ENCODE measurements at regions not wholly inside any gene's neighbourhood (a gene's known extent, or its start where the extent isn't known, plus 50 kb on each side); places are given as distances from the start of the nearest gene placed in this dataset.

DNA sequence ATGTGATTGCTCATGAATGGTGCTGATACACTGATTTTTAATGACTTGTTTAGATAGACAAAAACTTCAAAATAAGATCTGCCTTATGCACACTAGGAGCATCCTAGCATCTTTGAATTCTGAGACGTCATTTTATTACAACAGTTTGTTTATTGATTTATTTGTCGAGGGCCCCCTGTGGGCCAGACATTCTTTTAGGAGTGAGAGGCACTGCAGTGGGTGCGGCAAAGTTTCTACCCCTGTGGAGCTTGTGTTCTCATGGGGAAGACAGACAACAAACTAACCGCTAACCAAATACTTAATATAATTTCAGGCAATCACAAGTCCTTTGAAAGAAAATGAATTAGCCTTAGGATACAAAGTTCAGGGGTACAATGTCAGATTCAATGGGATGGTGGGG lies 363.1 kb downstream of the RPS24 start:
- no peak overlapping the region for H3K27ac ChIP-seq
- no peak for DNase-seq (ENCODE audit: low read depth, low spot score)

DNA sequence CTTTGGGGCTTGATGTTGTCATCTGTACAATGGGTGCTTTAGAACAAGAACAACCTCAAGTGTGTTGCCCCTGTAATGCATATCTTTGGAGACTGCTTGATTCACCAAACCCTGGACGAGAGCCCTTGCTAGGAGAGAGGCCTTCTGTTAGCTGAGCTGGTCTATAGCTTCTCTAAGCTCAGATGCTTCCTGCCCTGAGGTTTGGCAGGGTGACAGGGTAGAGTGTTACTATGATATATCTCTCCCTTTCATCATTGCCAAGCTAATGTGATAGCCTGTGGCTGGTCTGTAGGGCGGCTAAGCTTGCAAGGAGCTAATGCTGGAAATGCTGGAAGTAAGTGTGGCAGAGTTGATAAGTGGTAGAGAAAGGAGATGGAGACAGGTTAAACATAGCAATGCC lies 364.1 kb downstream of the RPS24 start:
- DNase-seq (ENCODE audit: low read depth, low spot score): no peak
- no peak overlapping the region for H3K27ac ChIP-seq

DNA sequence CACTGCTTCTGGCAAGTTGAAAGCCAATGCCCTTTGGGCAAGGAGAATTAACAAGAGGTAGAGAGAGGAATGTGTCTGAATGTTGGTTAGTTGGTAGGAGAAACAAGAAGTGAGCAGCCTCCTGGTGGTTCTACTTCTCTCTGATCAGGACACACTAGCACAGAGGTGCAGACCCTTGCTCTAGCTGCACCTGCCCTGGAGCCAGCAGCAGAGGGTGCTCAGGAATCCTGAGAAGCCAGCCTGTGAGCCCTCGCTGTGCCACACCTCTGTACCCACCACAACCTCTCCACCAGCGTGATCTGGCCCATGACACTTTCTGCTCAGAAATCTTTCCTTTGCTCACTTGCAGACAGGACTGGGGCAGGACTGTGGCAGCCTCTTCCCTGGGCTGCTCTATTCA lies 364.7 kb downstream of the RPS24 start:
- H3K27ac ChIP-seq: no peak overlapping the region
- no peak for DNase-seq (ENCODE audit: low read depth, low spot score)

DNA sequence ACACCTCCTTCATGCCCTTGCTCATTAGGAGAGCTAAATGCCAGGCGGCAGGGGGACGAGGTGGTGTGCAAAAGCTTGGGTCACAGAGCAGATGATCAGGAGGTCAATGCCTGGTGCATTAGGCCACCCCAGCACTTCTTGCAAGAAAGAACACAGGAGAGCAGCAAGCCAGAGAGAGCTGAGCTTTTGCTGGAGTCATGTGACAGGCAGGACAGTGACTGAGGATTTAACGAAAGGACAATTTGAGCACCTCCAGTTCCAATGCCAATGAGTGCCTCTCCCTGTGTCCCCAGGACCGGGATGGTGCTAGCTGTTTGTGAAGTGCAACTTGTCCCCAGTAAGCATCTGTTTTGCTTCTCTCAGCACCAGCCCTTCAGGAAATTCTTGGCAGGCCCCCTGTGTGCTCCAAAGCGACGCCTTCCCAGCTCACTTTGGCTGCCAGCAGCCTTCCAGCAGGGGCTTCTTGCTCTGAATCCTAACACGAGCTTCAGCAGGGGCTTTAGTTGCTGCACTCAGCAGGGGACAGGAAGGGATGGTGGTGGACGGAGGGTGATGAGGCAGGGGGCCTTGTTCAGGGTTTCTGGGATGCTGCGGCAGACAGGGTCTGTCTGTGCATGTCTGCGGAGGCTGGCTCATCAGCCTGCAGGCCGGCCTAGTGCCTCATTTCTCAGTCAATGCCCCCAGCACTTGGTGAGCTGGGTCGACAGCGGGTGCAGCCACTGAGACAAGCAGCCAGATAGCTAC lies 368.1 kb downstream of the RPS24 start:
- no peak for DNase-seq (ENCODE audit: low read depth, low spot score)

DNA sequence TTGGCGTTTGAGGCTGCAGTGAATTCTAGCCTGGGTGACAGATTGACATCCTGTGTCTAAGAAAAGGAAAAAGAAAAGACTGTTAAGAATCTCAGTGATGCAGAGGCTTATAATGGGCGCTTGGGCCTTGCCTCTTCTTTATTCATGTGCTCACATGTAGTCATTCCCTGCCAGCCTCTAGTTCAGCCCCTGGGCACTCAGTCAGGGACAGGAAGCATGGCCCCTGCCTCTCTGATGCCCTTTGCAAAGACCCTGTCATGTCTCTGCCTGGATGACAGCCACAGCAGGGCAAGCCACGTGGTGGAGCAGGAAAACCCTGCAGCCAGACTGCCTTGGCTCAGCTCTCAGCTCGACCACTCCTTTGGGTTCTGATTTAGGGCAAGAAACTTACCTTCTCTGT lies 368.9 kb downstream of the RPS24 start:
- no peak overlapping the region for H3K27ac ChIP-seq
- no peak for DNase-seq (ENCODE audit: low read depth, low spot score)

More for the DNA sequence above, 368.1 kb downstream of the RPS24 start:
- no peak overlapping the region for H3K27ac ChIP-seq

DNA sequence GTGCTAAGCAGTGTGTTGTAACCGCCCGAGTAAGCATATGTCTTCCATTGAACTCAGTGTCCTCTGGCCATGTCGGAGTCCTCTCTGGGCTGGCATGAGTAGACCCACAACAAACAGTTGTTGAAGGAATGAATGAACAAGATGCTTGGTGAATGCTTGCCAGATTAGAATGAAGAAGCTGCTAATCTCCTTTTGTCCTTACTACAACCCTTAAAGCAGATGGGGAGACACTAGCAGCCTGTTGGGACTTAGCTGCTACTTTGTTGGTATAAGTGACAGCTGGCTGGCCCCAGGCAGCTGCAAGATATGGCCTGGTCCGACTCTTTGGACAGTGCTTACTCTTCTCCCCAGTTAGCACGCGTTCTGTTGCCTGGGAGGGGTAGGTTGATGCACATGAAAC lies 370.1 kb downstream of the RPS24 start:
- no peak for DNase-seq (ENCODE audit: low read depth, low spot score)

DNA sequence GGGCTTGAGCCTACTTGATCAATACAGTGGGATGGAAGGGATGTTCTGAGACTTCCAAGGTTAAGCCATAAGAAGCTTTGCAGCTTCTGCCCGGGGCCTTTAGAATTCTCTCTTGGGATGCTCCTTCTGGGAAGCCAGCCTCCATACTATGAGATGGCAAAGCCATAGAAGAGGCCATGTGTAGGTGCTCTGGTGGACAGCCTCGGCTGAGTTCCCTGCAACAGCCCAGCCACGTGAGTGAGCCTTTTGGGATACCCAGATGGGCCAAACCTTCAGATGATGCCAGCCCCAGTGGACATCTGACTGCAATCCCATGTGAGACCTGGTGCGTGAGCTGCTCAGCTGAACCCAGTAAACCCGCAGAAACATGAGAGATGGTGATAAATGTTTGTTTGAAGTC lies 370.6 kb downstream of the RPS24 start:
- no peak for DNase-seq (ENCODE audit: low read depth, low spot score)
- H3K27ac ChIP-seq: no peak overlapping the region

More for the DNA sequence above, 370.1 kb downstream of the RPS24 start:
- H3K27ac ChIP-seq: no peak overlapping the region

DNA sequence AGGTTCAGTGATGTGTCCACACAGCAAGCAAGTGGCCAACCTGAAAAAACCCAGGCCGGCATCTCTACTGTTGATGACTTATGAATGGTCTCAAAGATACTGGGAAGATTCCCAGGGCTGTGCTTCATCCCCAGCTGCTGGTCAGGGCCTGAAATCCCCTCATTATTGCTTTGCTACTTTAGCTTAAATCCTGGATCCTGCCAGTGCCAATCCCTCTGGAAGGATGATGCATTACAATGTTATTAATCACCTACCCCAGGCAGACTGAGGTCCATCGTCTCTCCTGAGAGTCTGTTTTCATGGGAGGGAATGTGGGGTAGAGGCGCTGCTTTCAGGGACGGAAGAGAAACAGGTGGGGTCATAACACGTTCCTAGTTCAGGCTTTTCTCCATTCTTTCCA lies 371.6 kb downstream of the RPS24 start:
- no peak for DNase-seq (ENCODE audit: low read depth, low spot score)
- H3K27ac ChIP-seq: no peak overlapping the region

DNA sequence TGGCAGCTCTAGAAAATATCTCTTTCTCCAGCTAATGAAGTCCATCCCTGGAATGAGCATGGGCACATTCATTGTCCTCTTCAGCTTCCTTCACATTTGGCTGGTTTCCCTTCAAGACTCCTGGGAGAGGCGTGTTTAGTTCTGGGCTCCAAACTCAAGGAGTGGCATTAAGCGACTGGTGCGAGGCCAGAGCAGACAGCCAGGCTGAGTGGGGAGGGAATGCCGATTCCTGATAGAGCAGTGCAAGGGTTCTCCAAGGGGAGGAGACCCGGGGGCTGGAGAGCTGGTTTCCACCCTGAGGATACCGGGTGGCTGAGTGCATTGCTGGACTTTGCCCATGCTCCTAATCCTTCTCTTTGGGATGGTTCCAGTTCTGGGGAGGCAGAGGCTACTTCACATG lies 372.1 kb downstream of the RPS24 start:
- DNase-seq (ENCODE audit: low read depth, low spot score): no peak
- no peak overlapping the region for H3K27ac ChIP-seq

DNA sequence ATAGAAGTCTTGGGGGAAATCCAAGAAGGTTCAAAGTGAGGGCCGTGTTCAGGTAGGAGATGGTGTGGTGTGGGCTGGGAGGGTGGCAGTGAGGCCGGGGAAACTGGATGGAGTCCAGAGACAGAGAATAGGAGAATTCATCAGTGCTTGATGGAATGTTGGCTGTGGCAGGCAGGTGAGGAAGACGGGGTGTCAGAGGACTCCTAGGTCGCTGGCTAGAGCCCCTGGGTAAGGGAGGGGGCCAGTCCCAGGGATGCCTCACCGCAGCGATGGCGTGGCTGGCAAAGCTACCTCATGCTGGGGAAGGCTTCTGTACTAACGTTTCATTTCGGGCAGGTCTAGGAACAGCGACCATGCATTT lies 373.0 kb downstream of the RPS24 start:
- DNase-seq (ENCODE audit: low read depth, low spot score): no peak

DNA sequence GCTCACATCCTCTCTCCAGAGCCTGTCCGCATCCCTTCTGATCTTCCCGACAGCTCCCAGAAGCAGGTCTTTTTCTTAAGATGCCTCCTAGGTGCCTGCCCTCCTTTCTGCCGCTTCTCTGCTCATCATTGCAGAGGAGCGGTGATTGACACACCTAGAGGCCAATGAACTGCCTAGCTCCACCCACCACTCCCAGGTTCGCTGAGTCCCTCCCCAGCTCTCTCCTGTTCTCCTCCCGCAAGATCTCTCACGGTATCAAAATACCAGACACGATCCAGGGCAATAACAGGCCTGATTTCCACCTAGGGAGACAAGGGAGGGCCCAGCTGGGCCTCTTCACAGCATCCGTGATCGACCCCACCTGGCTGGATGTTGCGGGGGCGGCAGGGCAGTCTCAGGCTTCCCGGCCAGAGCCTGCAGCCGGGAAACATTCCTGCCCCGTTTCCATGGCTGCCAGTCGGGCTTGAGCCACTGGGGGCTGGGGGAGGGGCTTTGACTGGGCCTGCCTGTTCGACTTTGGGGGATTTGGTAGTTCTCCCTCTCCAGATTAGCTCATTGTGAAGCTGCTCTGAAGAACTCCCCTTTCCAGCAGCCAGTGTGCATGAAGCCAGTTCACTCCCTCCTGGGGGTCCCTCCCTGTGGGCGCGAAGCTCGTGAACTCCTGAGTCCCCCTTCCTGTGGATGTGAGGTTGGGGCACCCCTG lies 373.5 kb downstream of the RPS24 start:
- peak; percentile 86 for DNase-seq (ENCODE audit: low read depth, low spot score)

More for the DNA sequence above, 373.0 kb downstream of the RPS24 start:
- H3K27ac ChIP-seq: no peak overlapping the region

DNA sequence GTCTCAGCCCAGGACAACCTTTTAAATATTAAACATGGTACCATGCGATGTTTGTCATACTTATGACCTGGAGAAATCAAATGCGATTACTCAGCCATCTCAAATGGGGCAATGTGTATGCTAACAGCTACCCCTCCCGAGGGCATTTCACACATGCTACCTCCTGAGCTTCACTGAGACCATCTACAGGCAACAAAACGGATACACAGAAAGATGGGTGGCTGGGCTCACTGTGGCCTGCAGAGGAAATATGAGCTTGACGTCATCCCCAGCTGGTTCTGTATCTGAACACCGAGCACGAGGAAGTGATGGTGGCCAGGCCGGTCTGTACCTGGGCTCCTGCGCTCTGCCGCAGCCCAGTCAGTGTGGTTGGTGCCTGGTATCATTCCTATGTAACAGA lies 374.3 kb downstream of the RPS24 start:
- no peak for DNase-seq (ENCODE audit: low read depth, low spot score)
- H3K27ac ChIP-seq: no peak overlapping the region

More for the DNA sequence above, 373.5 kb downstream of the RPS24 start:
- H3K27ac ChIP-seq: no peak overlapping the region

DNA sequence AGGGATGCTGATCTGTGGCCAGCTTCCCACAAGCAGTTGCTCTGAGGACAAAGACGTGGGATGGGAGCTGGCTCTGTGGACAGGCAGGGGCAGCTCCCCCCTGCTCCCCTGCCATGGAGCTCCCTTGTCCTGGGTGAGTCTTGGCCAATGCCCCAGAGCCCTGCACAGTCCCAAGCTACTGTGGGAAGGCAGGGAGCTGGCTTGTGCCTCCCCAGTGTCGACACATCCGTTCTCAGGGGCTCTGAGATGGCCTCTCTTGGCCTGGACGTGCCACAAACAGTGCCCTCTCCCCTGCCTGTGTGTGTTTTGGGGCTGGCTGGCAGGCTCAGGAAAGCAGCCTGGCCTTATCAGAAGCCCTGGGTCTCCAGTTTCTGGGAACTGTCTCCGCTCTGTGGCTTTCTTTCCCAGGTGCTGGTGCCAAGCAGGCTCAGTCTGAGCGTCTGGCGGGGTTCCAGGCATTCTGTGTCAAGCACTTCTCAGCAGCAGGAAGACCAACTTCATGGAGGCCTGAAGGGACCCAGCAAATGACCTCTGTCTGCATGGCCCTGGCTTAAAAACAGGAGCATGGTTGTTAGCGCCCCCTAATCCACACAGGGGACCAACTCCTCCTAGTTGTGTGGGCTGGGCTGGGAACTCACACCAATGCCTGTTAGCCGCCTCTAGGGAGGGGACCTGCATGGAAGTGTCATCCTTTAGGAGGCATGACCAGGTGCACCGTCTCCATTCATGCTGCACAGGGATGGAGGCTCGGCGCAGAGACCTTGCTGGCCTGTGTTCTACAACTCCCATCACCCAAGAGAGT lies 375.2 kb downstream of the RPS24 start:
- DNase-seq (ENCODE audit: low read depth, low spot score): no peak
- H3K27ac ChIP-seq: no peak overlapping the region

DNA sequence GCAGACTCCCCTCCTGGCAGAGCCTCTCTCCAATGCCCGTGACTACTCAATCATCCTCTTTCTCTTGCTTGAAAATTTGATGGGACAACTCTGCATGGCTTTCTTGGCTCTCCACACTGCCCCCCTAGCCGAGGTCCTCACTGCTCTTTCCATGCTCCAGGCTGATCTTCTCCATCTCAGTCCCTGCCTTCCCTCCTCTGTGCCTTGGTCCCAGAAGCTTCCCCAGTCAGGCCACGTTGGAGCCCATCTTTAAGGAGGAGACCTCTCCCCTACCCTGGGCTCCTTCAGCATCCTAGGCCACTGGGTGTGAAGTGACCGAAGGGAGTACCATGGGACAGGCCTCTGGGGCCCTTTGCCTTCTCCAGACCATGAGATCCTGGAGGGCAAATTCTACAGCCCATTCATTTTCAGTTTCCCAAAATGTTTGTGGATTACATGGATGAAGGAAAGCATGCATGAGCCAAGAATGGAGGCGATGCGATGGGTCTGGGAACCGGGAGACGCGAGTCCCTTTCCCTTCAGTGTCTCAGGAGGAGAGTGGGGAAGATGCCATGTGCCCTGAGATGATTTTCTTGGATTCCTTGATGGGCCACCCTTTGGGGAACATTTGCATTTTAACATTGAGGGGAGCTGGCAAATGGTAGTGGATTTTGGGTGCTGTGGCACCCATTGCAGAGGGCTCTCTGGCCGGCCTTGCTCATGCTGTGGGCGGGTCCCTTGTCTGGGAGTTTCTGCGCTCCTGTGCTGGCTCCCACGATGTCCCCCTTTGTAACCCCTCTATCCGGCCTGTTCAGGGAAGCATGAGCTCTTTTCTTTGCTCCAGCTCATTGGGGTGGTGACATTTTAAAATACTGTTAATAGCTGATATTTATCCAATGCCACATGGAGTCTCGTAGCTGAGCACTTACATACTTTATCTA lies 376.6 kb downstream of the RPS24 start:
- H3K27ac ChIP-seq: no peak overlapping the region
- no peak for DNase-seq (ENCODE audit: low read depth, low spot score)

DNA sequence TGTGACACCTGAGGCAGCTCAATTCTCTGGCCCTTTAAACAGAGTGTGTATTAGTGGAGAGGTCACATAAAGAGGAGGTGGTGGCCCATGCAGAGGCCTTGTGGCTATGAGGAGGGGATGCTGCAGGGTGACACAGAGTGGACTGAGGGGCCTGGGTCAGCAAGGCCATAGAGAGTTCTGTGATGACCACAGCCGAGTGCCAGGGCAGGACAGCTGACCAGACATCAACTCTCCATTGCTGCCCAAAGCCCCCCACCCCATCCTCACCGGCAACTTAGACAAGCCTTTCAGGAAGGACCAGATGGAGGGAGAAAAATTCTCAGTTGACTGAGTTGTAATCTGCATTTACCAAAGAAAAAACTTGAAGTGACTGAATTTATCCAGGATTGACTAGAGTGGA lies 378.1 kb downstream of the RPS24 start:
- H3K27ac ChIP-seq: no peak overlapping the region
- no peak for DNase-seq (ENCODE audit: low read depth, low spot score)

DNA sequence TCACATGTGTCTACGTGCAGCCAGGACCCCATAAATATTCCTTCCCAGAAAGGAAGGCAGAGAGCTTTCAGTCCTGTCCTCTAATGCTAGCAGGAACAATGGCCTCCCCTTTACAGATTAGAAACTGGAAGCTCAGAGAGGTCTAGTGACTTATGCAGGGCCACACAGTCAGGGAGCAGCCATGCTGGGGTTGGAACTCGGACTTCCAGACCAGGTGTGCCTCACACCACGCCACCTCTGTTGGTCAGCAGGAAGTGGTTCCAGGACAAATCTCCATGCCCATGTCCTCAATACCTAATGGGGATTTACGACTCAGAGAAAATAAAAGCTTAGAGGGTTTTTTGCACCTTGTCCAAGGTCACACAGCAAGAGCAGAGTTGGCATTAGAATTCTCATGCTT lies 378.9 kb downstream of the RPS24 start:
- no peak for DNase-seq (ENCODE audit: low read depth, low spot score)
- no peak overlapping the region for H3K27ac ChIP-seq

DNA sequence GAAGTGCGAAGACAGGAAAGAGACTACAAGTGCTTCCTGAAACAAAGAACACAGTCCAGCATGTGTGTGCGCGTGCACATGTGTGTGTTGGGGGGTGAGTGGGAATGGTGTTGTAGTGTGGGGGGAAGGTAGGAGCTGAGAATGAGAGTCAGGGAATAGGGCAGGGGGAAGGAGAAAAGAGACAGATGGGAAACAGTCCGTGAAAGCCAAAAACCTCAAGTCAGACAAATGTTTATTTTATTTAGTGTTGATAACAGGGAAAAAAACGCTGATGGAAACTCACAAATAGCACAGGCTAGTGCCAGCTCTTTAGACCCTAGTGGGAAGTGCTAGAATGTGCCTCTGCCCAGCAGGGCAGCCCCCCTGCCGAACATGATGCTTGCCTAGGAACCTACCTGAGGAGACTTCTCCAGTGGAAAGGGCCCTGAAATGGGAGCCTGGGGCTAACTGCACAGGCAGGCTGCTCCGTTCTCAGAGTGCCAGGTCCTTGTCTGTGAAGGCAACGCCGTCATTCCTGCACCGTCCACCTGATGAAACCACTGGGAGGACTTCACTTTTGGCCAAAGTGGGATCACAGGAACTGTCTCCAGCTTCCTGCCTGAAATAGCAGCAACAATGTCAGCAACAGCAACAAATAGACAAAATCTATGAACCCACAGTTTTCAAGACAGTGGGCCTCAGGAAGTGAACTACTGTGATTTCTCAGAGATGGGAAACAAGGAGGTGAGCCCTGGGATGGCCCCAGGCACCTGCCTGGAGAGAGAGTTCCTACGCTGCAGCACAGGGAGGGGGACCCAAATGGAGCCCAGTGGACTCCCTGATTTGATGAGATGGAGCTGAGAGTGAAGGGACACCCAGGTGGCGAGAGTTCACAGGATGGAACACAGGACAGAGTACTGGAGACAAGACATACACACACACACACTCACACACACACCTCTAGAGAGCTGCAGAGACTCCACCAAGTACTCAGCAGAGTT lies 379.7 kb downstream of the RPS24 start:
- DNase-seq (ENCODE audit: low read depth, low spot score): no peak
- H3K27ac ChIP-seq: no peak overlapping the region

DNA sequence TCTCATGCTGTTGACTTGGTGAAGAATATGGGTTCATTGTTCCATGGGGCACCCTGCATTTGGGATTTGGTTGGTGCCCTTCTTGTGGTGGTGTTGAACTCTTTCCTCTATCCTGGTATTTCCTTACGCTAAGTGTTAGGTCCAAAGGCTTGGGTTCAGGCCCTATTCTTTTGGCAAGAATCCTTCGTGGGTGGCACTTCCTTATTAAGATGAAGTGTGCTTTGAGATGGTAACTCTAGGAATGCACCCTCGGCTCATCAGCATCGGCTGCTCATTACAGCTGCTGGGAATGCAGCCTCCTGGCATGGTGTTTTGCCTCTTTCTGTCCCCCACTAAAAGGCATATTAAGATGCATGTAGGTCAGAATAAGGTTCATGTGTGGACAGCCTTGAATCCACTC lies 380.7 kb downstream of the RPS24 start:
- no peak overlapping the region for H3K27ac ChIP-seq
- no peak for DNase-seq (ENCODE audit: low read depth, low spot score)

DNA sequence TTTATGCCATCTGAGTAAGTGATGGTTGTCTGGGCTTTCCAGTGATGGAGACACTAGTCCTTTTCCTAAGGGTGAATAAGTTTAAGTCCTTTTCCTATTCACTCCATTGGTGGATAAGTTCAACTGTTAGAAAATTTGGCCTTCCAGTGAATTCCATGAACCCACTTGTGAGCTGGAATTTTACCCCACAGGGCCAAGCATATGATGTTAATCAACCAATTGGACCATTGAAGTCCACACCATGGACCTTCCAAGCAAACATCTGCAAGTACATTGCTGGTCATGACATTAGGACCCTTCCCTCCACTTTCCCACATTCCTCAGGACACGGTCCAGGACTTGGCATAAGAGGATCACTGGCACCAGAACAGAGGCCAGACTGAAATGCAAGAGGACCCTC lies 381.4 kb downstream of the RPS24 start:
- DNase-seq (ENCODE audit: low read depth, low spot score): no peak
- no peak overlapping the region for H3K27ac ChIP-seq
